BE2C (cell line): ENCODE measurements at regions not wholly inside any gene's neighbourhood (a gene's known extent, or its start where the extent isn't known, plus 50 kb on each side); places are given as distances from the start of the nearest gene placed in this dataset.

Source experiments
- DNase-seq: peaks from one replicate; pipeline ENCODE4 v3.0.0-alpha.2; 2020
- H3K27me3 ChIP-seq: fragments of 250-450 bp; sonication (Bioruptor Pico); 2 replicates; pipeline ENCODE4 v1.5.1; 2020; ENCODE audit warnings: mild to moderate bottlenecking
- H3K36me3 ChIP-seq: fragments of 250-450 bp; sonication (Bioruptor Pico); 2 replicates; pipeline ENCODE4 v1.5.1; 2020; ENCODE audit warnings: mild to moderate bottlenecking
- H3K4me1 ChIP-seq: fragments of 250-450 bp; sonication (Bioruptor Pico); 2 replicates; pipeline ENCODE4 v1.5.1; 2020
- H3K4me3 ChIP-seq: 2 replicates; pipeline ENCODE4 v1.5.1; 2011; ENCODE audit warnings: low read depth, low read length
- H3K9me3 ChIP-seq: fragments of 250-450 bp; sonication (Bioruptor Pico); 2 replicates; pipeline ENCODE4 v1.5.1; 2020
- TF ChIP-seq, protein P1 (sequence below): IDR thresholded peaks from 2 replicates; pipeline ENCODE4 v1.5.1; 2012; ENCODE audit warnings: mild to moderate bottlenecking, low read depth, low read length

DNA sequence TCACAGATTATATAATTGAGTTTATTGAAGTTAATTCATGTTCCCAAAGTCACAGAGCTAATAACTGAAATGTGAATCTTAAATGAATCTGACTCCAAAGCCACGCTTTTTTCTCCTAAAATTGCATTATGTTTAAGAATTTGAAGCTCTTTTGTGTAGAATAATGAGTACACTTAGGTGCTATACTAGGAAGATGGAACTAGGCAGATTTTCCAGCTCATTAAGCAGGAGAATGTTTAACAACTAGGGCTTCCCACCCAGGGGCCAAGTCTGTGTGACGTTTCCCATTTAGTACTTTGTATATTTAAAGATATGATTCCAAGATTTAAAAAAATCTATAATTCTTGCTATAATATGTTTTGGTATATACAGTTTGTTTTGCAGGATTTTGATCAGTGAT, 169.5 kb downstream of the KIF20B start:
- Histone ChIP-seq H3K4me3 (no peak overlapping the region), H3K27me3 (no peaks in the 10 kb centered on the region), H3K9me3 (no peaks in the 10 kb centered on the region), H3K36me3 (no peaks in the 10 kb centered on the region), H3K4me1 (no peaks in the 10 kb centered on the region)
- DNase-seq, result no peak
- TF ChIP-seq, protein P1, sequence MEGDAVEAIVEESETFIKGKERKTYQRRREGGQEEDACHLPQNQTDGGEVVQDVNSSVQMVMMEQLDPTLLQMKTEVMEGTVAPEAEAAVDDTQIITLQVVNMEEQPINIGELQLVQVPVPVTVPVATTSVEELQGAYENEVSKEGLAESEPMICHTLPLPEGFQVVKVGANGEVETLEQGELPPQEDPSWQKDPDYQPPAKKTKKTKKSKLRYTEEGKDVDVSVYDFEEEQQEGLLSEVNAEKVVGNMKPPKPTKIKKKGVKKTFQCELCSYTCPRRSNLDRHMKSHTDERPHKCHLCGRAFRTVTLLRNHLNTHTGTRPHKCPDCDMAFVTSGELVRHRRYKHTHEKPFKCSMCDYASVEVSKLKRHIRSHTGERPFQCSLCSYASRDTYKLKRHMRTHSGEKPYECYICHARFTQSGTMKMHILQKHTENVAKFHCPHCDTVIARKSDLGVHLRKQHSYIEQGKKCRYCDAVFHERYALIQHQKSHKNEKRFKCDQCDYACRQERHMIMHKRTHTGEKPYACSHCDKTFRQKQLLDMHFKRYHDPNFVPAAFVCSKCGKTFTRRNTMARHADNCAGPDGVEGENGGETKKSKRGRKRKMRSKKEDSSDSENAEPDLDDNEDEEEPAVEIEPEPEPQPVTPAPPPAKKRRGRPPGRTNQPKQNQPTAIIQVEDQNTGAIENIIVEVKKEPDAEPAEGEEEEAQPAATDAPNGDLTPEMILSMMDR, result no peak

DNA sequence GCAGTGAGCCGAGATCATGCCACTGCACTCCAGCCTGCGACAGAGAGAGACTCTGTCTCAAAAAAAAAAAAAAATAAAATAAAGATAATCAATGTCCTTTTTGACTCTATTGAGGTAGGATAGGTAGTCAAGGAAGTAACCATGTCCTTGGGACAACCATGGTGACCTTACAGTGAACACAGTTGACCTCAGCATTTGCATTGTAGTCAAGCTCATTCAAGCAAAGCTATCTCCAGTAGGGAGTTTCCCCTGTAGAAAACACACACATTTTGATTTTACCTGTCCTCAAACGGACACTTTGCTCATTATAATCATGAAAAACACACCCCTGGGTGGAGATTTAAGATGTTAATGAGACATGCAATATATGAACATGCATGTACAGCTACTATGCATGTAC, 171.7 kb downstream of the KIF20B start:
- no peak for DNase-seq
- H3K27me3 ChIP-seq, result no peaks in the 10 kb centered on the region
- no peak overlapping the region for H3K4me3 ChIP-seq
- TF ChIP-seq, protein P1, result no peak
- H3K4me1 ChIP-seq, result no peaks in the 10 kb centered on the region
- no peaks in the 10 kb centered on the region for H3K36me3 ChIP-seq
- no peaks in the 10 kb centered on the region for H3K9me3 ChIP-seq

DNA sequence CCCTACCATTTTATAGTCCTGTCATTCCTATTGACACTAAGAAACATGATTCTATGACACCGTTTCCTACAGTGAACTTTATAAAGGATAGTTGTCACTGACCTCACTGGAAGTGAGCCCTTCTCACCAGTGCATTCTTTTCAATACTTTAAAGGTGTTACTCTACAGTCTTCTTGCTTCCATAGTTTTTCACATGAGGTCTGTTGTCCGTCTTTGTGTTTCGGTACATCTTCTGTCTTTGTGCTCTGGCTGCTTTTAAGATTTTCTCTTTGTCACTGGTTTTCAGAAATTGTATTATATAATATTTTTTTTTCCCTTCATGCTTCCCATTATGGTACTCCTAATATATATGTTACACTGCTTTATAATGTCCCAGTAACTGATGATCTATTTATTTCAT, 174.2 kb downstream of the KIF20B start:
- no peaks in the 10 kb centered on the region for H3K4me1 ChIP-seq
- no peaks in the 10 kb centered on the region for H3K9me3 ChIP-seq
- no peaks in the 10 kb centered on the region for H3K36me3 ChIP-seq
- H3K27me3 ChIP-seq, result no peaks in the 10 kb centered on the region
- TF ChIP-seq, protein P1, result no peak
- no peak for DNase-seq
- H3K4me3 ChIP-seq, result no peak overlapping the region

DNA sequence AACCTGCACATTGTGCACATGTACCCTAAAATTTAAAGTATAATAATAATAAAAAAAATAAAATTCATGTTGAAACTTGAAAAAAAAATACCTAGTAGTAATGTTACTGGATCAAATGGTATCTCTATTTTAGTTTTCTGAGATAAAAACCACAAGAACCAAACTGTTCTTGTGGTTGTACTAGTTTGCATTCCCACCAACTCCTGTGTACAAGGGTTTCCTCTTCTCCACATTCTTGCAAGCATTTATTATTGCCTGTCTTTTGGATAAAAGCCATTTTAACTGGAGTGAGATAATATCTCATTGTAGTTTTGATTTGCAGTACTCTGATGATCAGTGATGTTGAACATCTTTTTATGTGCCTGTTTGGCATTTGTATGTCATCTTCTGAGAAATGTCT, 177.7 kb downstream of the KIF20B start:
- TF ChIP-seq, protein P1, result no peak
- DNase-seq, result no peak
- Histone ChIP-seq H3K9me3 (no peaks in the 10 kb centered on the region), H3K36me3 (no peaks in the 10 kb centered on the region), H3K4me3 (no peak overlapping the region), H3K27me3 (no peaks in the 10 kb centered on the region), H3K4me1 (no peaks in the 10 kb centered on the region)

DNA sequence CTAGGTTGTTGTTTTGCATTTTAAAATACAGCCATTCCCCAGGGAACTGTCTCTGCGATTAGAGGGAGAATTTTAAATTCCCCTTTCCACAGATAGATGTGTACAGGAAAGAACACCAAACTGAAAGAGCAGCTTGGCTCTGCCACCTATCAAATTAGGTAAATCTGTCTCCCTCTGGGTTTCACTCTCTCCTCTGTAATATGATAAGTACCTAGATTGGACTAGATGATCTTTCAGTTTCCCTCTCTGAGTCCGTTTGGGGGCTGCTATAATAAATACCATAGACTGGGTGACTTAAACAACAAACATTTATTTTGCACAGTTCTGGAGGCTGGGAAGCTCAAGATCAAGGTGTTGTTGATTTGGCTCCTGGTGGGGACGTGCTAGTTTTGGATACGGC, 186.0 kb downstream of the KIF20B start:
- Histone ChIP-seq H3K27me3 (no peaks in the 10 kb centered on the region), H3K4me3 (no peak overlapping the region), H3K4me1 (no peaks in the 10 kb centered on the region), H3K36me3 (no peaks in the 10 kb centered on the region), H3K9me3 (no peaks in the 10 kb centered on the region)
- no peak for DNase-seq
- TF ChIP-seq, protein P1, result no peak

DNA sequence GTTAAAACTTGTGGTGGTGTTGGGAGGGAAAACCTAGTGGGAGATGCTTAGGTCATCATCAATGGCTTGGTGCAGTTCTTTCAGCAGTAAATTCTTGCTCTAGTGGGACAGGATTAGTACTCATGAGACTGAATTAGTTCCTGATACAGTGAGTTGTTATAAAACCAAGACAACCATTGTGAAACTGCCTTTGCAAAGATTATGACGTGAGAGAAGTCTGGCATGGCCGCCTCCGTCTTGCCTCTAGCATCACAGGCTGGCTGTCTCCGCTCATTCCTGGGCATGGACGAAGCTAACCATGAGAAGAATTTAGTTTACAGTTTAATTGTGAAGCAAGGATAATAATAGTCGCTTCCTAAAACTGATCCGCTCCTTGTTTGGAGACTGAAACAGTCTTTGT, 186.4 kb downstream of the KIF20B start:
- Histone ChIP-seq H3K4me1 (no peaks in the 10 kb centered on the region), H3K27me3 (no peaks in the 10 kb centered on the region), H3K4me3 (no peak overlapping the region), H3K36me3 (no peaks in the 10 kb centered on the region), H3K9me3 (no peaks in the 10 kb centered on the region)
- TF ChIP-seq, protein P1, result no peak
- DNase-seq, result no peak
